SU-DHL-6 (cell line): ENCODE measurements at regions not wholly inside any gene's neighbourhood (a gene's known extent, or its start where the extent isn't known, plus 50 kb on each side); places are given as distances from the start of the nearest gene placed in this dataset.

ENCODE experiments used
- CTCF ChIP-seq: fragments of 200-600 bp; sonication (generic); IDR thresholded peaks from one replicate; pipeline ENCODE4 v1.5.1; 2017; ENCODE audit warnings: antibody characterized with exemption, mild to moderate bottlenecking, low read length, moderate library complexity; ENCODE audit not compliant: insufficient read depth, poor library complexity, severe bottlenecking
- EZH2phosphoT487 ChIP-seq: fragments of 200-600 bp; sonication (generic), shearing (Covaris generic); conservative IDR thresholded peaks from 2 replicates; pipeline ENCODE4 v1.6.1; 2018; ENCODE audit warnings: mild to moderate bottlenecking, antibody characterized with exemption, low read length, moderate library complexity, mixed read lengths

GRCh38 chr1:221161571-221162041, 282.4 kb downstream of the HLX start:
- TF ChIP-seq CTCF (no peak), EZH2phosphoT487 (no peak)
